AG10803 (cell line): ENCODE measurements at regions not wholly inside any gene's neighbourhood (a gene's known extent, or its start where the extent isn't known, plus 50 kb on each side); places are given as distances from the start of the nearest gene placed in this dataset.

Source experiments
- DNase-seq: peaks from one replicate; pipeline ENCODE4 v3.0.0; 2010; ENCODE audit warnings: low read depth
- H3K4me3 ChIP-seq: 2 replicates; pipeline ENCODE4 v1.5.1; 2011; ENCODE audit warnings: mild to moderate bottlenecking, low read length, control low read depth
- TF ChIP-seq, protein P1 (sequence below): conservative IDR thresholded peaks from 2 replicates; pipeline ENCODE4 v1.5.1; 2011; ENCODE audit warnings: mild to moderate bottlenecking, low read length, control low read depth, inconsistent platforms

DNA sequence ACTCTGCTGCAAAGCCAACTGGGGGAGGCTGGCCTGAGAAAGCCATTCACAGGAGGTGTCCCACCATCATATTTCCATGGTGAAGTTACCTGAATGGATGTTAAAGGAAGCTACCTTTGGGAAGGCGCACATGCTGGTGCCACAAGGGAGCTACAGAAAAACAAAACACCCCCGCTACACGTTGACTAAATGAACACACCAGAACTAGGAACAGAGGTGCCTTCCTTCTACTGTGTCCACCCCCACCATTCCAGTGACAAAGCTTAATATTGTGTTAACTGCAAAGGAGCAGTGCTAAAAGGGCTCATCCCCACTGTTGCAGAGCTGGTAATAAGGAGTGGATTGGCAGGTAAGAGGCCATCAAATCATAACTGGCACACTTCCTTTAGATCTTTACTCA is 420.0 kb upstream of the PODXL start:
- H3K4me3 ChIP-seq = no peak overlapping the region
- DNase-seq = no peak
- TF ChIP-seq, protein P1, sequence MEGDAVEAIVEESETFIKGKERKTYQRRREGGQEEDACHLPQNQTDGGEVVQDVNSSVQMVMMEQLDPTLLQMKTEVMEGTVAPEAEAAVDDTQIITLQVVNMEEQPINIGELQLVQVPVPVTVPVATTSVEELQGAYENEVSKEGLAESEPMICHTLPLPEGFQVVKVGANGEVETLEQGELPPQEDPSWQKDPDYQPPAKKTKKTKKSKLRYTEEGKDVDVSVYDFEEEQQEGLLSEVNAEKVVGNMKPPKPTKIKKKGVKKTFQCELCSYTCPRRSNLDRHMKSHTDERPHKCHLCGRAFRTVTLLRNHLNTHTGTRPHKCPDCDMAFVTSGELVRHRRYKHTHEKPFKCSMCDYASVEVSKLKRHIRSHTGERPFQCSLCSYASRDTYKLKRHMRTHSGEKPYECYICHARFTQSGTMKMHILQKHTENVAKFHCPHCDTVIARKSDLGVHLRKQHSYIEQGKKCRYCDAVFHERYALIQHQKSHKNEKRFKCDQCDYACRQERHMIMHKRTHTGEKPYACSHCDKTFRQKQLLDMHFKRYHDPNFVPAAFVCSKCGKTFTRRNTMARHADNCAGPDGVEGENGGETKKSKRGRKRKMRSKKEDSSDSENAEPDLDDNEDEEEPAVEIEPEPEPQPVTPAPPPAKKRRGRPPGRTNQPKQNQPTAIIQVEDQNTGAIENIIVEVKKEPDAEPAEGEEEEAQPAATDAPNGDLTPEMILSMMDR = no peak

DNA sequence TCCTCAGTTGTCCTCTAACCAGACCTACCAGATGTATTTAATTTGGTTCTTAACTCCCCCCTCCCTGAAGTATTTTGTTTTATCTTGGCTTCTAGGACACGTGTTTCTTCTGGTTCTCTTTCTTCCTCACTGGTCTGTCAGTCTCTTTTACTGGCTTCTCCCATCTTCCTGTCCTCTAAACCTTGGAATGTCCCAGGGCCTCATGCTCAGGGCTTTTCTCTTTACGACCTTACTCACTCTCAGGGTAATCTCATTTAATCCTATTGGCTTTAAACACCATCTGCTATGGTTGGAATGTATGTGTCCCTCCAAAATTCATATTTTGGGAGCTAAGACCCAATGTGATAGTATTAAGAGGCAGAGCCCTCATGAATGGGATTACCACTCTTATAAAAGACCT is 418.2 kb upstream of the PODXL start:
- H3K4me3 ChIP-seq = no peak overlapping the region
- no peak for DNase-seq
- TF ChIP-seq, protein P1 = no peak

DNA sequence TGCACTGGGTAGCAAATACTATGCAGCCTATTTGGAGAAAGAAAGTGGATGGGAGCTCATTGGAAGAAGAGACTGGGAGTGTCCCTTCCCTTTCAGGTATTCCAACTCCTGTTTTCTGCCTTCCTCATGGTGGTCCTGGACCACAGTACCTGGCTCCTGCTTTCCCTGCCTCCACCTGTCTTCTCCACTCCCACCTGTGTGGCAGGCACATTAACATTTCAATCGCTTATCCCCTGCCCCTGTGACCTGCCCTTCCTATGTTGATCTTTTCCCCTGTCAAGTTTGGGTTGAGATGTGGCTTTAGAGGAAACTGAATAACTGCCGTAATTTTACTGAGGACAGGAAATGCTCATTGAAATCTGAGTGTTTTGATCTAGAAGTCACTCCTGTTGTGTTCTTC is 415.8 kb upstream of the PODXL start:
- no peak overlapping the region for H3K4me3 ChIP-seq
- TF ChIP-seq, protein P1 = no peak
- DNase-seq = no peak

DNA sequence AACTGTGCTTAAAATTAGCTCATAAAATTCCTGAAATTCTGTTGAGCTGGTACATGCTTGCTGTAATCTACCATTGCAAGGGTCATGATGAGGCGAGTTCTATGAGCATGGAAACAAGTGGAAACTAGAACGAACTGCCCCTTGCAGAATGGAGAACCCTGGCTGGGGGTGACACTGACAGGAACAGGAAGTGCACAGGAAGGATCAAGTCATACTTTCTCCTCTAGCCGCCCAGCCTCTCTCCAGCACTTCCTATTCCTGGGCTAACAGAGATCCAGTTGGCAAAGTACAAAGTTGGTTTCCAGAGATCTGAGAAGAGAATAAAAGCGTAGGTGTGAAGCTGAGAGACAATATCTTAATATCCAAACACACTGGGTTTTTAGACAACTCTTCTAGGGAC is 414.2 kb upstream of the PODXL start:
- TF ChIP-seq, protein P1 = no peak
- H3K4me3 ChIP-seq = no peak overlapping the region
- no peak for DNase-seq

DNA sequence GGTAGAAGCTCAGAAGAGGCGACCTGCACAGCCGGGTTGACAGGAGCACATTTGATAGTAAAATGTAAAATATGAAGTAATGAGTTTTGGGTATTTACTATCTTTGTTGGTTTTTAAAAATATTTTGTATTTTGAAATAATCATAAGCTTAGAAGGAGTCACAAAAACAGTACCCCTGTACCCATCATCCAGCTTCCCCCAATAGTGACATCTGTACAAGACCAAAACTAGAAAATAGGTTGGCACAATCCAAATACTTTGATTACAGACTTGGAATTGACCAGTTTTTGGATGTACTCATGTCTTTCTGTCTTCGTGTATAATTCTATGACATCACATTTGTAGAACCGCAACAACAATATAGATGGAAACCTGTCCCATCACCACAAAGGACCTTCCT is 413.1 kb upstream of the PODXL start:
- H3K4me3 ChIP-seq = no peak overlapping the region
- TF ChIP-seq, protein P1 = no peak
- DNase-seq = no peak

DNA sequence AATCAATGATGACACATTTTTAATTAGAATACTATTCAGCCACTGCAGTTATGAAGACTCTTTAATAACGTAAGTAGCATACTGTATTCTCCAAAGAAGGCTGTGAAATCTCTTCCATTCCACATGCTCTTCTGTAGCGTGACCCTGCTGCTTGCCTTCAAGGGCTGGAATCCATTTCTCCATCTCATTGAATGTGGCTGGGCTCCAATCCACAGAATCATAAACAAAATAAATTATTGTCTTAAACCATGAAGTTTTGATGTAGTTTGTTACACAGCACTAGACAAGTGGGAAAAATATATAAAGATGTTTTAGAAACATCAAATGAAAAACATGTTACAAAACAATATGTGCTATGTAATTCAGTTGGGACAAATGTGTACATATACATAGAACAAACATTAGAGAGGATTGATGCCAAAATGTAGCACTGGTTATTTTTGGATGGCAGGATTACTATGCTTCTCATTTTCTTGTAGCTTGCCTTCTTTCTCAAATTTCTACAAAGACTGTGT is 410.8 kb upstream of the PODXL start:
- TF ChIP-seq, protein P1 = no peak
- H3K4me3 ChIP-seq = no peak overlapping the region
- peak; percentile 27 for DNase-seq

DNA sequence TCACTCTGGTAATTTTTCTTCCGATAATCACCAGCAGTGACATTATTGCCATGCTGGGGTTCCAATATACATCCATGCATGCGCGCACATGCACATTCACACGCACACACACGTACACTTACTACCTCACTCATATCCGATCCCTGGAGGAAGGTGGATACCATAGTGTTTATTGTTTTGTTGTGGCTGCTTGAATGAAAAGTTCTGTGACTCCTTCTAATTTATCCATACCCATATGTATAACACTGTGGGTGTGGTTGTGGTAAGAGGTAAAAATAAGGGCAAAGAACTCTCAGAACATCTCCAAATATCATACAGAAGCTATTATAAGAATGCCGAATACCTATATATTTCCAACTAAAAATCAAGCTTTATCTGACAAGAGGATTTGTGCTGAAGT is 407.8 kb upstream of the PODXL start:
- TF ChIP-seq, protein P1 = no peak
- H3K4me3 ChIP-seq = no peak overlapping the region

More for the DNA sequence above, 407.8 kb upstream of the PODXL start:
- DNase-seq = no peak
